GM12892 (cell line): ENCODE measurements at regions not wholly inside any gene's neighbourhood (a gene's known extent, or its start where the extent isn't known, plus 50 kb on each side); places are given as distances from the start of the nearest gene placed in this dataset.

Experiments
- POLR2A ChIP-seq: IDR thresholded peaks from 2 replicates; pipeline ENCODE4 v1.6.1; 2011; ENCODE audit warnings: low read depth, low read length, control low read depth
- POLR2AphosphoS5 ChIP-seq: IDR thresholded peaks from 2 replicates; pipeline ENCODE4 v1.6.1; 2011; ENCODE audit warnings: low read depth, low read length, control low read depth

GRCh38 chr4:4687935-4688727 lies 146.3 kb upstream of the STX18 start:
- TF ChIP-seq POLR2A (no peak), POLR2AphosphoS5 (no peak)
